Transverse colon (tissue), 3 donors: ENCODE measurements at regions not wholly inside any gene's neighbourhood (a gene's known extent, or its start where the extent isn't known, plus 50 kb on each side); places are given as distances from the start of the nearest gene placed in this dataset.

Experiments used
- POLR2A ChIP-seq: fragments of 450-650 bp; IDR thresholded peaks from one replicate; pipeline ENCODE4 v1.6.1; 2016; ENCODE audit warnings: antibody characterized with exemption, mild to moderate bottlenecking, moderate library complexity
- TF ChIP-seq, protein P1 (sequence below), 5 experiments: fragments of 200-600 bp in 3 of 5; fragments of 450-650 bp in 2 of 5; sonication (generic) in 3 of 5; IDR thresholded peaks; 1 replicate in 2 of 5; 2 replicates in 3 of 5; pipeline ENCODE4 v1.5.1; 2016 to 2017; ENCODE audit warnings: antibody characterized with exemption in 5 of 5, inconsistent platforms in 3 of 5, mild to moderate bottlenecking in 2 of 5, moderate library complexity in 1 of 5

DNA sequence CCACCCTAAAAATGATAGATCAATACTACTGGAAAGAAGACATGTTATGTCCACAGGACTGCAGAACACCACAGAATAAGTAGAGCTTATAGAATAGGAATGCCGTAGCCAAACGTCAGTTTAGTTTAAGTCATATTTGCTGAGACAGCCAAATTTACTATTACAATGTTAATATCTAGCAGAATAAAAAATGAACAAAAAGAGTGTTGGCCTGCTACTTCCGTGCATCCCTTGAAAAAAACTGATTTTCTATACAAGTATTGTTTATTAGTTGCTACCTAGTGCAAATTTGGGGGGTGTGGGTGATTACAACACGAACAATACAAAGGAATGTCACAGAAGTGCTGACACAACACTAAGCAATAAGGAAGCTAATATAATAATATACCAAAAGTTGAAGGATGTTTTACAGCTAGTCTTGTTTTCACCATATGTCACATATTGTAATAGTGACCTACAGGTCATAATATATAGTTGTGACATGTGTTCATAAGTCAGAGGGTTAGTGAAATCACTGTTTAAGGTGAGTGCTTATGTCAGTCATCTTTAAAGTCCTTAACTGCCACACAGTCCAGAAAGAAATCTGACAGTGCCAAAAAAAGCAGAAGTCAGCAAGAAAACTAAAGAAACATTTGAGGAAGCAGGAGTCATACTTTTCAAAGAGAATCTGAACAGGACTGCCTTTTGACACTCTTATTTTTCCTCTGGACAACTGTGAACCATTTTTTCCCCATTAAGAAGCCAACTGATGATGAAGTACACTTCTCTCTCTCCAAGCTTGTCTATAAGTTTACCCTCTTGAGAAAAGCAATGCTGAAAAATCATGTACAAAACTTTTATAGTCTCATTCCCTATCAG lies 376.4 kb downstream of the ZEB2 start:
- TF ChIP-seq, protein P1, sequence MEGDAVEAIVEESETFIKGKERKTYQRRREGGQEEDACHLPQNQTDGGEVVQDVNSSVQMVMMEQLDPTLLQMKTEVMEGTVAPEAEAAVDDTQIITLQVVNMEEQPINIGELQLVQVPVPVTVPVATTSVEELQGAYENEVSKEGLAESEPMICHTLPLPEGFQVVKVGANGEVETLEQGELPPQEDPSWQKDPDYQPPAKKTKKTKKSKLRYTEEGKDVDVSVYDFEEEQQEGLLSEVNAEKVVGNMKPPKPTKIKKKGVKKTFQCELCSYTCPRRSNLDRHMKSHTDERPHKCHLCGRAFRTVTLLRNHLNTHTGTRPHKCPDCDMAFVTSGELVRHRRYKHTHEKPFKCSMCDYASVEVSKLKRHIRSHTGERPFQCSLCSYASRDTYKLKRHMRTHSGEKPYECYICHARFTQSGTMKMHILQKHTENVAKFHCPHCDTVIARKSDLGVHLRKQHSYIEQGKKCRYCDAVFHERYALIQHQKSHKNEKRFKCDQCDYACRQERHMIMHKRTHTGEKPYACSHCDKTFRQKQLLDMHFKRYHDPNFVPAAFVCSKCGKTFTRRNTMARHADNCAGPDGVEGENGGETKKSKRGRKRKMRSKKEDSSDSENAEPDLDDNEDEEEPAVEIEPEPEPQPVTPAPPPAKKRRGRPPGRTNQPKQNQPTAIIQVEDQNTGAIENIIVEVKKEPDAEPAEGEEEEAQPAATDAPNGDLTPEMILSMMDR (IDR thresholded peaks at IDR 0.05), result no peak
- no peak for TF ChIP-seq POLR2A
